Stimulated activated CD4-positive, alpha-beta T cell treated with anti-CD3 and anti-CD28 coated beads, Interleukin-4, amount 100 ng/mL, for 4 hours (primary cell): ENCODE measurements at regions not wholly inside any gene's neighbourhood (a gene's known extent, or its start where the extent isn't known, plus 50 kb on each side); places are given as distances from the start of the nearest gene placed in this dataset.

ENCODE experiments used
- DNase-seq, 2 experiments: peaks; one replicate each; pipeline ENCODE4 v3.0.0-alpha.2; 2020

DNA sequence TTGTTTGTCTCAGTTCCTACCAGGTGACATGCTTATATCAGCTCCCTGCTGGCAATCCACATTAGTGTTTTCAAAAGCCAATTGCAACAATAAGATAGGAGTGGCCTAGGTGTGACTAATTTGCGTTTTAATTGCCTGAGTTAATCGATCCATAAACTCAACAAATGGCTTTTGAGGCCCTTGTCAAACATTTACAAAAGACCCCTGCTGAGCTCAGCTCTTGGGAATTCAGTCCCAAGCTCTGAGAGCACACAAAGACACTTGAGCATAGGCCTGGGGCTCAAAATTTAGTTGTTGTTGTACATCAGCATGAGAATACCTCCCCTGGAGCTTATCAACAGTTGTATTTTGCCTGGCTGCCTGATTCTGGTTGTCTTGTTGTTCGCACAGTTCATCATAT is 1134.4 kb upstream of the TSPY4 start:
- no peak for DNase-seq

DNA sequence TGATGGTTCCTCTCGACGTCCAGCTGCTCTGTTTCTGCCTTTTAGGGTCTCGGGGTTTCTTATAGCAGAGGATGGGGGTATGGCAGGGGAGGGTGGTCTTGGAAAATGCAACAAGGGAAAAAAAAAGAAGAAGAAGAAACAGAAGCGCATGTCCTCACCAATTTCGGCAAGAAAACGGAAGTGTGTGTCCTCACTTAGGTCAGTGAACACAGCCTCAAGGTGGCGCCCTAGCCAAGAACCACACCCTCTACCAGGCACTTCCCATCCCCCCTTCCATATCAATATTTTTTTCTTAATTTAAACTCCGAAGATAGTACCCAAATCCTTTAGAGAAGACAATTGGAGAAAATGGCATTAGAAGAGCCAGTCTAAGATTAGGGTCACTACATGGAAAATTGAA is 1096.1 kb upstream of the TSPY4 start:
- DNase-seq = peak in 1 of 2 experiments; percentile 1

DNA sequence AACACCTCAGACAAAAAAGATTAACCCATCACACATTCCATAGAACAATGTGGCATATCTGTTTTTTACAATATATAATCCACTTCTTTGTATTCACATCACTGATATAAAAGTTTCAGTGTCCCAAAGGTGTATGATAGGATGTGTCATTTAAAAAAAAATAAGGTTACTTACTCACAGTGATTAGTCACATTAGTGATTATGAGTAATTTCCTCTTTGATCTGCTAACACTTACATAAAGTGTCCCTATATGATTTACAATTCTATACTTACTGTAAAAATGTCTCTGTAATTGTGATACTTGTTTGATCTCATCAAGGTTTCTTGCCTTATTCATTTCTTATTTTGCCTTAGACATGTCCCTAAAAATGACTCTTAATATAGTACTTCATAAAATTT is 1063.5 kb upstream of the TSPY4 start:
- DNase-seq = no peak

DNA sequence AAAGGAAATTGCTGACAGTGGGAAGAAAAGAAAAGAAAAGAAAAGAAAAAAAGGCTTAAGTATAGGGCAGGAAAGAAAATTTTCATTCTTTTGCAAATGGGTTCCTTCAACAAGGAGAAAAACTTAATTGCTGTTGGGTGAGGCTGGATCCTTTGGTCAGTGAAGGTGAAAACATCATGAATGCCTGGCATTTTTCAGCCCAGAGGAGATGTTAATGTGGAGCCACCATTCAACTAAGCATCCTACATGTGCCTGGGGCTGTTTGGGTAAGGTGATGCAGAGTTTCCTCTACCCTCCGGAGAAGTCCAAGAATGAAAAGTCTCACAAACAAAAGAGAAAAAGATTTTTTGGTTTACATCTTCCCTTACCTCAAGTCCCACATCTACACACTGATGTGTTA is 1032.2 kb upstream of the TSPY4 start:
- no peak for DNase-seq

DNA sequence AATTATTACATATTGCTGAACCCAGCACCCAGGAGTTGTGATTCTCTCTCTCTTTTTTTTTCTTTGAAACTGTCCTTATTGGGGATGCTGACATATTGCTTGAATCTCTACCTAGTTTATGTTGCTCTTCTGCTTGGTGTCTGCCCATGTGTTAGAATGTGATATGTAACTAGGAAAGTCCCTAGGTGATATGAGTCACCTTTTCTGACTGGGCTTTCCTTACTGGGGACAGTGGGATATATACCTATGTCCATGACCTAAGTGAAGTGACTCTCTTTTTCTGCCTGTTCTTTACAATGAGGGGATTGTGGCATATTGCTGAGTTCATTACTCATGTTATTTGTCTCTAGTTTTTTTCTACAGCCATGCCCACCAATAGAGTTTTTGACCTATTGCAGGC is 1013.2 kb upstream of the TSPY4 start:
- no peak for DNase-seq

DNA sequence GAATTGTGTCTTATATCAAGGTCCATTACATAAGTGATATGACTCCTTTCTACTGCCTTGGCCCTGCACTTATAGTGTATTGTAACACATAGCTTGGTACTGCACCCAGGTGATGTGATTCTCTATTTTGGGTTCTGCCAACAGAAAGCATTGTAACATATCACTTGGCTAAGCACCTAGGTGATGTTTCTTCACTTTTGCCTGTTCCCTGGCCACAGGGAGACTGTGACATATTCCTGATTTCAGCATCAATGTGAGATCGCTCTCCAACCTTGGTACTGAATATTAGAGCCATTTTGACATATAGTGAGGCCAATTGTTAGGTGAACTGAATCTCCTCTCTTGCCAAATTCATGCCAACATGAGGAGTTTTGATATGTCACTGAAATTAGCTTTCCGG is 1010.3 kb upstream of the TSPY4 start:
- DNase-seq = no peak

DNA sequence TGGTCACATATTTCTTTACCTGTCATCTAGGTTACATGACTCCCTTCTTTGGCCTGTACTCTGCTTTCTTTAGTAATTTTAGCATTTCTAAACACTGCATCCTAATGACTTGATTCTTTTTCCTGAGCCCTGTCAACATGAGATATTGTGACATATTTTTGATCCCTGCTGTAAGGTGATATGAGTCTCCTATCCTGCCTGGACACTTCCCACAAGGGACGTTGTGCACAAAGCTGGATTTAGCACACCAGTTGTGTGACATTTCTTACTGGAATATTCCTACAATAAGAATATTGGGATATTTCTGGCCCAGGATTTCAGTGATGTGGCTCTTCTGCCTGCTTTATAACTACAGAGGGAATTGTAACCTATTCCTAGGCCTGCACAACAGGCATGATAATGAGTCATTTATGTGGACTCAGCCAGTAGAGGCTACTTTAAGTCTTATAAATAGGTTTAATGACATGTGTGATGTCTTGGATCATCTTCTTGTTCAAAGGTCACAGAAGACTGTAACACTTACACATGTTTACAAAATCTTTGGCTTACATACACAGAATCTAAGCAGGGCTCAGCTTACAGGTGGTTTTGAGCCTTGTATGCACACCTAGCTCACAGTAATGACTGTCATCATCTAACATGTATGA is 1009.4 kb upstream of the TSPY4 start:
- DNase-seq = no peak

DNA sequence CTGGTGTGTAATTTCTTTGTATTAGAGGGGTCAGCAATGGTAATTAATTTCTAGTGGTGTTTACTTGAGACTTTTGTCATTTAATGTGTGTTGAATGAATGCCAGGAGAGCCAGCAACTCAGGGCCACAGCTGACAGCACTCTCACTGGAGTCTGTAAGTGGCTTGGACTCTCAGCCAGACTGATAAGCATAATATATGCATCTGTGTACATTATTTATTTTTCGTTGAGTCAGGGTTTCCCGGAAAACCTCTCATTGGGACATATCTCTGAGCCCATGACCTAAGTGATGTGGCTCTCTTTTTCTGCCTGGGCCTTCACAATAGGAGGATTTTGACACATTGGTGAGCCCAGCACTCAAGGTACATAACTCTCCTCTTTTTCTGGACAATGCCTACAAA is 1007.8 kb upstream of the TSPY4 start:
- no peak for DNase-seq

DNA sequence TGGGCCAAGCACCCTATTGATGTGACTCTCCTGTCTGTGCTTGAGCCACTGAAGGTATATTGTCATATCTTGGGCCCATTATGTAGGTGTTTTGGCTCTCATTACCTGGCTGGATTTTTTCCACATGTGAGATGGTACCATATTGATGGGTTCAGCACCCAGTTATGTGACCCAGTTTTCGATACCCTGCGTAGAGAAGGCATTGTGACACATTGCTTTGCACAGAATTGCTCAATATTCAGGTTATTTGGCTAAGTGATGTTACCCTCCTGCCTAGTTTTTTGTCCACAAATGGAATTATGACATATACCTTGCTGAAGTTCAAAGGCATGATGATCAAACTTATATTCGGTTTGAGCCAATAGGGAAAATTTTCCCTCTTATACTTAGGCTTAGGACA is 1007.3 kb upstream of the TSPY4 start:
- DNase-seq = no peak

DNA sequence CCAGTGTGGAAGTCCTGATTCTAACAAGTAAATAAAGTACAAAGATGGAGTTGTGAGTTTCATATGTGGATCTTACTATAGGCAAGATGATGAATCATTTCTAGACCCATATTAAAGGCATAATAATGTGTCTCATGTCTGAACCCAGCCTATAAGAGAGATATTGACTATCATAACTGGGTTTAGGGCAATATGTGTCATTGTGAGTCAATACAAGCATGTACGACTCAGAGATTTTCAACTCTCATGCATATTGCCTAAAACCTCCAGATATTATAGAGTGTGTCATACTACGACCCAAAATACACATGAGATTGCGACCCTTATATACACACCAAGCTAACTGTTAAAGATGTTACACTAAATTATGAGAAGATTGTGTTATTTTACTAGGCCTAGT is 1003.9 kb upstream of the TSPY4 start:
- no peak for DNase-seq

DNA sequence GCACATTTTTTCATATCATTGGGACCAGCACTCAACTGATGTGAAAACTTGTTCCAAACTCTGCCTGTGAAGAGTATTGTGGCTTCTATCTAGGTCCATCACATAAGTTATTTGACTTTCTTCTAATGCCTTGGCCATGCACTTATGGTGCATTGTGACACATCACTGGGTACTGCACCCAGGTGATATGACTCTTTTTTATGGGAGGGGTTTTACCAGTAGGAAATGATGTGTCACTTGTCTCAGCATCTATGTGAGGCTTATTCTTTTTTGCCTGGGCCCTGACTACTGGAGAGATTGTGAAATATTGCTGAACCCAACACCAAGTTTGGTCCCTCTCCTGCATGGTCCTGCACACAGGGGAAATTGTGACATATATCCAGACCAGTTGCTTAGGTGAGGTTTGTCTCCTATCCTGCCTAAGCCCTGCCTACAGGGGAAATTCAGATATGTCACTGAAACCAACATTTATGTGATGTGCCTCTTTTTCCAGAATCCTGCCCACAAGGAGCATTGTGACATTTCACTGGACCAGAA is 1001.9 kb upstream of the TSPY4 start:
- no peak for DNase-seq

DNA sequence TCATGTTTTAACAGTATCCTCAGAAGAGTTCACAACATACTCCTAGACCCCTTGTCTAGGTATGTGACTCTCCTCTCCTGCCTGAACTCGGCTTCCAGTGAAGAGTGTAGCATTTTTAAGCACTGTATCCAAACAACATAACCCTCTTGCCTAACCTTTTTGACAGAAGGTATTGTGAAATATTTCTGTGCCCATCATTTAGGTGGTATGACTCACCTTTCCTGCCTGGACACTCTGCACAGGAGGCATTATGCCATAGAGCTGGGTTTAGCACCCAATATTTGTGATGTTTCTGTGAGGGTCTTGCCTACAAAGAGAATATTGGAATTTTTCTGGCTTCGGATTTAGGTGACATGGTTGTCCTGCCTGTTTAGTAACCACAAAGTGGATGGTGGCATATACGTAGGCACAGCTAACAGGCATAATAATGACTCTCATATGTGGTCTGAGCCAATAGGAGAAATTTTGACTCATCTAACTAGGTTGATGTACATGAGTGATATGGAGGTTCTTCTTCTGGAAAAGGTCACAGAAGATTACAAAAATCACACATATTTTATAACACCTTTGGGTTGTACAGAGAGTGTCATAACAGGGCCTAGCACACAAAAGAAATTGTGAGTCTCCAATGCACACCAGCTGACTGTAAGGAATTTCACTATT is 1001.0 kb upstream of the TSPY4 start:
- no peak for DNase-seq

DNA sequence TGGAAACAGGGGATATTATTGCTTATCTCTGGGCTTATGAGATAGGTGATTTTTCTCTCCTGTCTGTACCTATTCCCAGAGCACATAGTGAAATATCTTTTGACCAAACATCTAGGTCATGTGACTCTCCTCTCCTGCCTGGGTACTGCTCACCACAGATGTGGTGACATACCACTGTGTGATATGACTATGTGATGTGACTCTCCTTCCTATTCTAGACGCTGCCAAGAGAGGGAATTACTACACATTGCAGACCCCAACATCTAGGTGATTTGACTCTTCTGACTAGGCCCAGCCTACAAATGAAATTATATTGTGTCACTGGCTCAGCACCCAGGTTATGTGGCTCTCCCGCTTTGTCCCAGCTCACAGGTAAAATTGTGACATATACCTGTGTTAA is 996.3 kb upstream of the TSPY4 start:
- DNase-seq = no peak

DNA sequence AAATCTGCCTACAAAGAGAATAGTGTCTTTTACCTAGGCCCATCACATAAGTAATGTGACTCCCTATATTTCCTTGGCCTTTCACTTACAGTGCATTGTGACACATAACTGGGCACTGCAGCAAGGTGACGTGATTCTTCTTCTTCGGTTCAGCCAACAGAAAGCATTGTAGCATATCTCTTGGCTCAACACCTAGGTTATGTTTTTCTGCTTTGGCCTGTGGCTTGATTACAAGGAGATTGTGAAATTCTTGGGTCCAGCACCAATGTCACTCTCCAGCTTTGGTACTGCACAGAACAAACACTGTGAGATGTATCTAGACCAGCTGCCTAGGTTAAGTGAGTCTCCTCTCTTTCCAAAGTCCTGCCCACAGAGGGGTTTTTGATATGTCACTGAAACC is 995.1 kb upstream of the TSPY4 start:
- DNase-seq = no peak

DNA sequence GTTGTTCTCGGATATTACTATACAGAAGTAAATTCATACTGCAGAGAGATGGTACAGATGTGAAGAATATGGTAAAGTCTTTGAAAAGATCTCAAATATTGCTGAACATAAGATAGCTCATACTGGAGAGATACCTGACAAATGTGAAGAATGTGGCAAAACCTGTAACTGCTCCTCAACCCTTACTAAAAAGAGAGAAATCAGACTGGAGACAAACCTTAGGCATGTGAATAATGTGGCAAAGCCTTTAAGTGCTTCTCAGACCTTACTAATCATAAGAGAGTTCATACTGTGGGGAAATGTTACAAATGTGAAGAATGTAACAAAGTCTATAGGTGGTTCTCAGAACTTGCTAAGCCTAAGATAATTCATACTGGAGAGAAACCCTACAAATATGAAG is 986.0 kb upstream of the TSPY4 start:
- DNase-seq = no peak

DNA sequence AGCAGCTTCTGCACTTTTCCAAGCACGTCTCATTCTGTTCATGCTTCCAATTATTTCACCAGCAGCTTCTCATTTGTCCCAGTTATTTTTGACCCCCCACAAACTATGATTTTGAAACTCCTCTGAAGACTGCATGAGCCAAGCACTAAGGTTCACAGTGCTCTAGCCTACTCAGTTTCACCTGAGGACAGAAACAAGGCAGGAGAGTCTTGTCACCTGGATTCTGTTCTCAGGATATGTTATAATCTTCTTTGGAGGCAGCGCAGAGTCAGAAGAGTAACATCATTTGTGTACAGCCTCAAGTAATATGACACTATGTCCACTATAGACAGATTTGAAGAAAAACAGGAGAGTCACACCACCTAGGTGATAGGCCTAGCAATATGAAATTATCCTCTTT is 985.1 kb upstream of the TSPY4 start:
- no peak for DNase-seq

DNA sequence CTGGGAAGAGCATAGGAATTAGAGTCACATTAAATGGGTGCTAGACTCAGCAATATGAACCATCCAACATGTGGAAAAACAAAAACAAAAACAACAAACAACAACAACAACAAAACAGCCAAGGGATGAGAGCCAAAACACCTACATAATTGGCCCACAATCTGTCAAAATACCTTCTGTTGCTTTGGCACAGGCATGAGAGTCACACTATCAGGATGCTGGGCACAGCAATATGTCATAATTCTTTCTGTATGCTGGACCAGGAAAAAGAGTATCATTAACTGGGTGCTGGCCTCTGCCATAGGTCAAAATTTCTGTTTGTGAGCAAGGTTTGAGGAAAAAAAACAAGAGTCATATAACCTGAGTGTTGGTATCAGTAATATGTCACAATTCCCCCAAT is 979.1 kb upstream of the TSPY4 start:
- no peak for DNase-seq

DNA sequence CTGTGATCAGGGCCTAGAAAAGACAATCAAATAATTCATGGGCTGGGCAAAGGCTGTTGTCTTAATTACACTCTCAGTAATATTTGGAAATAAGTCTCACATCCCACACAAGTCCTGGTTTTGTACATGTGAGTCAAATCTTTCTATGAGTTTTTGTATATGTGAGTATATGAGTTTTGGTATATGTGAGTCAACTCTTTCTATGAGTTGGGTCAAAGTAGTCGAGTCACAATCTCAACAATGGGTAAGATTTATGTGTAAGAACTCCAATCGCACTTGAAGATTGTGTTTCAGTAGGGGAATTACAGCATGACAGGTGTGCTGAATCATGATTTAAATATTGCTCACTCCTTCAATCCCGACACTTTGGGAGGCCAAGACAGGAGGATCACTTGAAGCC is 975.5 kb upstream of the TSPY4 start:
- no peak for DNase-seq

DNA sequence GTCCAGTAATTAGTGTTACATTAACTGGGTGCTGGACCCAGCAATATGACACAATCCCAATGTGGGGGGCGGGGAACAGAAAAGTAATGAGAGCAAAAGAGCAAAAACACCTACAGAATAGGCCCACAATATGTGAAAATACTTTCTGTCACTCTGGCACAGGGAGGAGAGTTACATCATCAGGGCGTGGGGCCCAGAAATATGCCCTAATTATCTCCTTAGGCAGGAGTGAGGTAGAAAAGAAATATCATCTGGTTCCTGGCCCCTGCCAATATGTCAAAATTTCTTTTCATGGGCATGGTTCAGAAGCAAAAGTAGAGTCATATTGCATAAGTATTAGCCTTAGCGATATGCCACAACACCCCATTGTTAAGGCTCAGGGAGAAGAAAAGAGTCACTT is 959.8 kb upstream of the TSPY4 start:
- DNase-seq = no peak

DNA sequence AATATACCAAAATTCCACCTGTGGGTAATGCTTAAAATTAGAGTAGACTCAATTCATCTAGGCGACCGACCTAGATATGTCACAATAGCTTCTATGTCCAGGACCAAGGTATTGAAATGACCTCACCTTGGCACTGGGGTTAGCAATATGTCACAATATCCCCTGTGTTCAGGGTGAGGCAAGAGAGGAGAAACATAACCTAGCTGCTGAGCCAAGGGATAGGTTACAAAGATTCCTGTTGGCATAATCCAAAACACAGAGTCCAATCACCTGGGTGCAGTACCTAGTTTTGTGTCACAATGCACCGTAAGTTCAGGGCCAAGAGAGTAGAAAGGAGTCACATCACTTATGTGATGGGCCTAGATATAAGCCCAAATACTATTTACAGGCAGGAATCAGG is 957.5 kb upstream of the TSPY4 start:
- DNase-seq = no peak

DNA sequence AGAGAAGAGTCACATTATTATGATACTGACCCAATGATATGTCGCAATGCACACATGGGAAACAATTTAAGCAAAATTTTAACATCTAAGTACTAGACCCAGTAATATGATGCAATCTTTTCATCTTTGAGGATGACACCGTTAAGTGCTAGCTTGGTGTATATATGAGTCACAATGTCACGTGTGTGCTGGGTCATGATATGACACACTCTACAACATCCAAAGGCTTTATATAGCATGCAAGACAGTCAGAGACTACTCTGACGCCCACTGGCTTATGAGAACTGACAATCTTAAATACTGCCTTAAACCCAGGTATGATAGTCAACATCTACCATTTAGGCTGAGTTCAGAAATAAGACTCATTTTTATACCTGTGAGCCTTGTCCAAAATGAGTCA is 955.8 kb upstream of the TSPY4 start:
- no peak for DNase-seq

DNA sequence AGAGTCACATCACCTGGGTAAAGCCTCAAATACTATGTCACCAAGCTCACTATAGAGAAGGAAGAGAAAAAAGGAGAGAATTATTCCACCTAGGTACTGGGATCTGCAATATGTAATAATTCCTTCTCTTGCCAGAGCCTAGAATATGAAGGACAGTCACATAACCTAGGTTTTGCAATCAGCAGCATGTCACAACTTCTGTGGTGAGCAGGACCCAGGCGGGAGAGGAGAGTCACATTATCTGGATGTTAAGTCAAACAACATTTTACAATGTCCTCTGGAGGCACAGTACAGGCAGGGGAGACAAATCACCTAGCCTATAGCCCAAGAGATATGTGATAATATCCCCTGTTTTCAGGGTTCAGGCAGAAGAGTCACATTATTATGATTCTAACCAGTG is 951.2 kb upstream of the TSPY4 start:
- no peak for DNase-seq

DNA sequence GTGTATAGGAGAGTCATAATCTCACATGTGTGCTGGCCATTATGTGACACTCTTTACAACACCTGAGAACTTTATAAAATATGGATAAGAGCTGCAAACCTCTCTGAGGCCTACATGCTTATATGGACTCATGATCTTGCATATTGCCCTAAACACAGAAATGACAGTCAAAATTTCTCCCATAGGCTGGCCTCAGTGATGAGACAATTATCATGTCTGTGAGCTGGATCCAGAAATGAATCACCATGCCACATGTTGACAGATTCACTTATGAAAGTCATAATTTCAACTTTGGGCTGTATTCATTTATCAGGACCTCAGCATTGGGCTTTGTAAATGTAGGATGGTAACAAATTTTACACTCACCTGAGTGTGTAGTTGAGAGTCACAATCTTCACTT is 948.8 kb upstream of the TSPY4 start:
- no peak for DNase-seq

DNA sequence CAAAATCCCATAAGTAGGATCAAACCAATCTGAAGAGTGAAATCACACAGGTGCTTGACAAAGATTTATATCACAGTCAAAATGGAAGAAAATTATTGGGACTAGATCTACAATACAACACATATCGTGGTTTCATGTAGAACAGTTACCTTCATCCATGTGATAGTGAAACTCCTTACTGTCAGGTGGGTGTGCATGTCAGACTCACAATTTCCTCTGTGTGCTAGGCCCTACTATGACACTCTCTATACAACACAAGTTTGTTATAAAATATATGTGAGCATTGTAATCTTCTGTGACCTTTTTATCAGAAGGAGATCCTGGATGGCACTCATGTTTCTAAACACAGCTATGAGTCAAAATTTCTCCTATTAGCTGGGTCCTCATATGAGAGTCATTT is 947.0 kb upstream of the TSPY4 start:
- no peak for DNase-seq

DNA sequence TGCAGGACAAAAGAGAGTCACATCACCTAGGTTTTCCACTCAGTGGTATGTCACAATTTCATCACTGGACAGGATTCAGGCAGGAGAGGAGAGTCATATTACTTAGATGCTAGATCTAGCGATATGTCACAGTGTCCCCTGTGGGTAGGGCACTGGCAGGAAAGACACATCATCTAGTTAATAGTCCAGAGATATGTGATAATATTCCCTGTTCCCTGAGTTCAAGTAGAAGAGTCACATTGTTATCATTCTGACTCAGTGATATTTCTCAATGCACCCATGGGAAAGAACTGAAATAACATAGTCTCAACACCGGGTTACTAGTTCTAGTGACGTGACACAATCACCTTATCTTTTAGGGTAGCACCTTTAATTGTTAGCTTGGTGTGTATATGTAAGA is 944.0 kb upstream of the TSPY4 start:
- DNase-seq = no peak
